ENCODE measurements at regions not wholly inside any gene's neighbourhood (a gene's known extent, or its start where the extent isn't known, plus 50 kb on each side); places are given as distances from the start of the nearest gene placed in this dataset.

- no peaks in the 10 kb centered on the region for H3K4me1 ChIP-seq (ENCODE audit: control insufficient read depth, extremely low read depth, insufficient read depth, low read length)
- H3K27ac ChIP-seq (ENCODE audit: insufficient read depth, low read depth, low read length): no peak overlapping the region
- no peaks in the 10 kb centered on the region for H3K79me2 ChIP-seq (ENCODE audit: control insufficient read depth, insufficient read depth, low read length)
- H3K4me2 ChIP-seq (ENCODE audit: insufficient read depth, low read length): no peak overlapping the region
- dilution Hi-C loops (cut with MboI; ENCODE audit: extremely low pct_ligation_motif_present, low sequenced_read_pairs): no loop called here
- no peaks in the 10 kb centered on the region for H3K36me3 ChIP-seq (ENCODE audit: control insufficient read depth in 2 of 2, extremely low read depth in 1 of 2, insufficient read depth in 2 of 2, low read length in 2 of 2)
- no peaks in the 10 kb centered on the region for H3K9me3 ChIP-seq (replicated peaks; ENCODE audit: control insufficient read depth, insufficient read depth, low read length)
- ChIA-PET POLR2A (no interaction called here), CTCF (no interaction called here)
- no peak overlapping the region for H2AFZ ChIP-seq (ENCODE audit: low read depth, low read length)
- no peaks in the 10 kb centered on the region for H4K20me1 ChIP-seq (replicated peaks; ENCODE audit: control insufficient read depth, extremely low read depth, insufficient read depth, low read length)
- intact Hi-C loops (cut with micrococcal nuclease): no loop called here
- no peak overlapping the region for H3K9ac ChIP-seq (replicated peaks; ENCODE audit: extremely low read depth, insufficient read depth, low read length)
- H3K27me3 ChIP-seq (ENCODE audit: control insufficient read depth in 2 of 2, insufficient read depth in 2 of 2, low read length in 2 of 2): no peaks in the 10 kb centered on the region
- no peak for DNase-seq (ENCODE audit: low read depth, low spot score)
- FAIRE-seq: no peak
- no TSS peak for BruUV-seq (replicated peaks)
- TF ChIP-seq FOS (IDR thresholded peaks at IDR 0.05; ENCODE audit: borderline replicate concordance, insufficient read depth, low read length) (no peak), POLR2AphosphoS5 (IDR thresholded peaks at IDR 0.05; ENCODE audit: insufficient read depth, low read depth, low read length) (no peak), MYC (IDR thresholded peaks at IDR 0.05; ENCODE audit: low read depth, low read length) (no peak), JUN (IDR thresholded peaks at IDR 0.05; ENCODE audit: borderline replicate concordance, insufficient read depth, insufficient read length, low read depth) (no peak), MAX (IDR thresholded peaks at IDR 0.05; ENCODE audit: insufficient read depth, insufficient read length) (no peak), CTCF (IDR thresholded peaks at IDR 0.05; ENCODE audit: extremely low read depth in 1 of 2, insufficient read depth in 1 of 2, low read depth in 1 of 2, low read length in 2 of 2) (no peak), POLR2A (IDR thresholded peaks at IDR 0.05; ENCODE audit: low read depth, low read length) (no peak), EZH2 (IDR thresholded peaks at IDR 0.05; ENCODE audit: borderline replicate concordance, low read depth, low read length, severe bottlenecking) (no peak), GATA2 (IDR thresholded peaks at IDR 0.05; ENCODE audit: insufficient read depth, insufficient read length, low read depth, low read length) (no peak)
- H3K4me3 ChIP-seq (replicated peaks in 1 of 3; ENCODE audit: insufficient read depth in 1 of 3, low read depth in 1 of 3, low read length in 3 of 3): no peak overlapping the region
- H3K9me1 ChIP-seq (replicated peaks; ENCODE audit: control insufficient read depth, extremely low read depth, insufficient read depth, low read length): no peaks in the 10 kb centered on the region
Measured at GRCh38 chr1:22222723-22223122, 79.8 kb upstream of the WNT4 start.

Data from endothelial cell of umbilical vein (primary cell).